ENCODE measurements at regions not wholly inside any gene's neighbourhood (a gene's known extent, or its start where the extent isn't known, plus 50 kb on each side); places are given as distances from the start of the nearest gene placed in this dataset.

DNA sequence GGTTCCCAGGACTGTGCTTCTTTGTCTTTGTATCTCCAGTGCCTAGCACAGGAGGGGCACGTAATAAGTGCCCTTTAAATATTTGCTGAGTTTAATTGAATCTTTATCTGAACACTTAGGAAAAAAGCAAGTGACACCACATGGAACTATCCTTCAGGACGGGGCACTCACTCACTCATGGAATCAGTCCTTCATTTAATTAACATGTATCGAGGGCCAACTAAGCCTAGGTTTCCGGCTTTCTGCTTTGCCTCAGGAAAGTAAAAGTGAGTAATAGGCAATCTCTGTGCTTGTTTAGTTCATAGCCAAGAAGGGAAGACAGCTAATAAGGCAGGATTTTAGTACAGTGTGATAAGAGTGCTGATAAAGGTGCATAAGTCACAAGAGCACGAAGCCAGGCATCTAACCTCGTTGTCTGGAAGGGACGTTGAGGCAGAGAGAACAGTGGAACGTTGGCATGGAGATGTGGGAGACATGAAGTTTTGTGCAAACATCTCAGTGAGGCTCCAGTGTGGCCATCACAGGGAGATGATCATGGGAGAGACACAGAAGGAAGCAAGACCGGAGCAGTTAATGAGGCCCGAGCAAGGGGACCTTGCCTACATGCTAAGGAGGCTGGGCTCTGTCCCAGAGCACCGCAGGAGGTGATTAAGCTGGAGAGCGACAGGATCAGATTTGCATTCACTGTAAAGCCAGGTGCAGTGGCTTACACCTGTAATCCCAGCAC lies 54.1 kb upstream of the TRIM67 start (continued):
- TF ChIP-seq, protein P1, sequence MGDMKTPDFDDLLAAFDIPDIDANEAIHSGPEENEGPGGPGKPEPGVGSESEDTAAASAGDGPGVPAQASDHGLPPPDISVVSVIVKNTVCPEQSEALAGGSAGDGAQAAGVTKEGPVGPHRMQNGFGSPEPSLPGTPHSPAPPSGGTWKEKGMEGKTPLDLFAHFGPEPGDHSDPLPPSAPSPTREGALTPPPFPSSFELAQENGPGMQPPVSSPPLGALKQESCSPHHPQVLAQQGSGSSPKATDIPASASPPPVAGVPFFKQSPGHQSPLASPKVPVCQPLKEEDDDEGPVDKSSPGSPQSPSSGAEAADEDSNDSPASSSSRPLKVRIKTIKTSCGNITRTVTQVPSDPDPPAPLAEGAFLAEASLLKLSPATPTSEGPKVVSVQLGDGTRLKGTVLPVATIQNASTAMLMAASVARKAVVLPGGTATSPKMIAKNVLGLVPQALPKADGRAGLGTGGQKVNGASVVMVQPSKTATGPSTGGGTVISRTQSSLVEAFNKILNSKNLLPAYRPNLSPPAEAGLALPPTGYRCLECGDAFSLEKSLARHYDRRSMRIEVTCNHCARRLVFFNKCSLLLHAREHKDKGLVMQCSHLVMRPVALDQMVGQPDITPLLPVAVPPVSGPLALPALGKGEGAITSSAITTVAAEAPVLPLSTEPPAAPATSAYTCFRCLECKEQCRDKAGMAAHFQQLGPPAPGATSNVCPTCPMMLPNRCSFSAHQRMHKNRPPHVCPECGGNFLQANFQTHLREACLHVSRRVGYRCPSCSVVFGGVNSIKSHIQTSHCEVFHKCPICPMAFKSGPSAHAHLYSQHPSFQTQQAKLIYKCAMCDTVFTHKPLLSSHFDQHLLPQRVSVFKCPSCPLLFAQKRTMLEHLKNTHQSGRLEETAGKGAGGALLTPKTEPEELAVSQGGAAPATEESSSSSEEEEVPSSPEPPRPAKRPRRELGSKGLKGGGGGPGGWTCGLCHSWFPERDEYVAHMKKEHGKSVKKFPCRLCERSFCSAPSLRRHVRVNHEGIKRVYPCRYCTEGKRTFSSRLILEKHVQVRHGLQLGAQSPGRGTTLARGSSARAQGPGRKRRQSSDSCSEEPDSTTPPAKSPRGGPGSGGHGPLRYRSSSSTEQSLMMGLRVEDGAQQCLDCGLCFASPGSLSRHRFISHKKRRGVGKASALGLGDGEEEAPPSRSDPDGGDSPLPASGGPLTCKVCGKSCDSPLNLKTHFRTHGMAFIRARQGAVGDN (IDR thresholded peaks at IDR 0.05): no peak
- no peak for TF ChIP-seq ELK1 (IDR thresholded peaks at IDR 0.05; ENCODE audit: low read depth, low read length)
- no peak for TF ChIP-seq FOXK2 (IDR thresholded peaks at IDR 0.05)
- TF ChIP-seq MEF2B (IDR thresholded peaks at IDR 0.05; ENCODE audit: partially characterized antibody, poor library complexity, severe bottlenecking): no peak

DNA sequence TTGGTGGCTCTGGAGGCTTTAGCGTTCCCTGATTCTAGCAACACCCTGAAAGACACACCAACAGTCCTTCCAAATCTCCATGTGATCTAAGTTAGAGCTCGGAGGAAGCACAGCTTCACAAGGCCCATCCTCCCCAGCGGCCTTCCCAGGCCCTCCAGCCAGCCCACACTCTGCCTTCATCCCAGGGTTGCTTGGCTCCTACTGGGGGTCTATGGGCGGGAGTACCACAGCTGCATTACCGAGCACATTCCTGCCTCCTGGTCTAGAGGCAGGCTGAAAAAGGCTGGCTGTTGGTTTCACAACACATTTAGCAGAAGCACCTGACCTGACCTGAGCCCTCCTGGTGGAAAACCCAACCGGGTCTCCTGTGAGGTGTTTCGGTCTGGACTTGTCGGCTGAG lies 54.7 kb upstream of the TRIM67 start:
- H3K4me2 ChIP-seq (ENCODE audit: control insufficient read depth, insufficient read depth): no peak overlapping the region
- WGBS (ENCODE audit: insufficient coverage, insufficient replicate concordance, low lambda C conversion rate, missing lambda C conversion rate): 21% methylated on average over 8 of the region's 8 CpGs
- no peak overlapping the region for H3K9ac ChIP-seq (ENCODE audit: control insufficient read depth, insufficient read depth, low read length)
- no peak for TF ChIP-seq BACH1 (IDR thresholded peaks at IDR 0.05; ENCODE audit: borderline replicate concordance)
- TF ChIP-seq PAX8 (IDR thresholded peaks at IDR 0.05): no peak
- TF ChIP-seq ZNF207 (IDR thresholded peaks at IDR 0.05; ENCODE audit: borderline replicate concordance): no peak
- TF ChIP-seq FOXK2 (IDR thresholded peaks at IDR 0.05): no peak
- TF ChIP-seq TBL1XR1 (IDR thresholded peaks at IDR 0.05; ENCODE audit: low read depth, low read length): no peak
- TF ChIP-seq, protein P1 (IDR thresholded peaks at IDR 0.05): no peak
- TF ChIP-seq ZNF622 (IDR thresholded peaks at IDR 0.05): no peak
- no peak for TF ChIP-seq HDGF (IDR thresholded peaks at IDR 0.05)
- no peaks in the 10 kb centered on the region for H3K79me2 ChIP-seq (ENCODE audit: control insufficient read depth, insufficient read depth, low read length)
- H3K27me3 ChIP-seq (replicated peaks in 1 of 2; ENCODE audit: control insufficient read depth in 2 of 2, insufficient read depth in 2 of 2, low read length in 1 of 2): peaks cover 0 to 1% of the 10 kb centered on the region in 2 experiments; a peak in 2 of 4 replicates
- intact Hi-C loops (cut with micrococcal nuclease; ENCODE audit: unreplicated experiment): no loop called here
- H3K9me3 ChIP-seq (replicated peaks; ENCODE audit: control insufficient read depth, insufficient read depth, low read length): no peaks in the 10 kb centered on the region
- no TSS peak for BruUV-seq (replicated peaks)
- H3K4me3 ChIP-seq: no peak overlapping the region
- CTCF ChIA-PET: interaction anchor here (0.7 to 1.5 kb wide), 3 partner anchors 12 to 61 kb away, joined by 4 read pairs; no protein-coding TSS in a partner anchor
- H4K20me1 ChIP-seq (ENCODE audit: control insufficient read depth, insufficient read depth): no peaks in the 10 kb centered on the region
- SMC1A ChIA-PET (ENCODE audit: uncharacterized antibody, unreplicated experiment): no interaction called here
- in situ Hi-C loops (cut with MboI): no loop called here
- RAD21 ChIA-PET (ENCODE audit: unreplicated experiment): no interaction called here
- H3K4me1 ChIP-seq (ENCODE audit: control insufficient read depth, insufficient read depth, low read length): no peaks in the 10 kb centered on the region
- H3K27ac ChIP-seq (ENCODE audit: control insufficient read depth, insufficient read depth): no peak overlapping the region
- H2AFZ ChIP-seq (ENCODE audit: control insufficient read depth, low read depth, low read length): no peak overlapping the region
- ATAC-seq (no peak), DNase-seq (ENCODE audit: low read depth, low spot score) (no peak), FAIRE-seq (no peak)
- POLR2A ChIA-PET: no interaction called here
- no peaks in the 10 kb centered on the region for H3K36me3 ChIP-seq (ENCODE audit: control insufficient read depth in 2 of 2, insufficient read depth in 2 of 2, low read length in 1 of 2)

Measured in GM12878 (cell line).